H1 (cell line): ENCODE measurements at regions not wholly inside any gene's neighbourhood (a gene's known extent, or its start where the extent isn't known, plus 50 kb on each side); places are given as distances from the start of the nearest gene placed in this dataset.

Experiments
- CTCF ChIA-PET: fragments of 300-600 bp; sonication (Branson Sonifier 250); formaldehyde crosslinking; loops from one replicate; lab custom pipeline; 2021; ENCODE audit not compliant: partially characterized antibody; lab: Charles Lee
- POLR2A ChIA-PET: fragments of 300-600 bp; sonication (Branson Sonifier 250); formaldehyde crosslinking; loops from one replicate; lab custom pipeline; 2021; ENCODE audit warnings: inconsistent platforms; ENCODE audit not compliant: partially characterized antibody; lab: Charles Lee
- DNase-seq, 2 experiments: peaks; one replicate each; pipeline versions ENCODE4 v3.0.0 to v3.0.0-alpha.2; 2010 to 2022; ENCODE audit warnings: low spot score in 2 of 2, low read depth in 1 of 2, mixed read lengths in 1 of 2
- FAIRE-seq: peaks from 2 replicates; lab custom pipeline; 2011; peaks lifted over from hg19 to GRCh38; lab: Jason Lieb, UNC
- H2AFZ ChIP-seq: 2 replicates; pipeline ENCODE4 v1.8.1; 2012; ENCODE audit warnings: low read length, inconsistent platforms
- H2AK5ac ChIP-seq: 2 replicates; pipeline ENCODE4 v1.6.1; 2013; ENCODE audit warnings: low read depth, low read length
- H2BK120ac ChIP-seq: replicated peaks from 2 replicates; pipeline ENCODE3; 2013; ENCODE audit warnings: low read depth, low read length, inconsistent platforms
- H2BK12ac ChIP-seq: 2 replicates; pipeline ENCODE4 v1.6.1; 2013; ENCODE audit warnings: low read depth, low read length
- H2BK15ac ChIP-seq: 2 replicates; pipeline ENCODE4 v1.6.1; 2013; ENCODE audit warnings: low read length
- H2BK20ac ChIP-seq: 2 replicates; pipeline ENCODE4 v1.6.1; 2013; ENCODE audit warnings: low read length
- H2BK5ac ChIP-seq: 2 replicates; pipeline ENCODE4 v1.6.1; 2013; ENCODE audit warnings: low read depth, low read length
- H3K14ac ChIP-seq: 2 replicates; pipeline ENCODE4 v1.6.1; 2013; ENCODE audit warnings: inconsistent platforms; ENCODE audit not compliant: insufficient read length
- H3K18ac ChIP-seq: 2 replicates; pipeline ENCODE4 v1.6.1; 2013; ENCODE audit warnings: low read length; ENCODE audit errors: extremely low read depth
- H3K23ac ChIP-seq: 2 replicates; pipeline ENCODE4 v1.6.1; 2013; ENCODE audit warnings: inconsistent platforms; ENCODE audit not compliant: insufficient read length
- H3K23me2 ChIP-seq: 2 replicates; pipeline ENCODE4 v1.6.1; 2013; ENCODE audit warnings: low read depth, low read length
- H3K27ac ChIP-seq: 2 replicates; pipeline ENCODE4 v1.6.1; 2011; ENCODE audit warnings: low read depth, low read length, inconsistent platforms
- H3K27me3 ChIP-seq, 4 experiments: replicated peaks in 1 of 4; 1 replicate in 1 of 4; 2 replicates in 3 of 4; pipeline versions ENCODE4 v1.6.1 to v1.8.1; 2011 to 2013; ENCODE audit warnings: low read length in 3 of 4, mild to moderate bottlenecking in 3 of 4, inconsistent platforms in 2 of 4, mixed read lengths in 2 of 4, moderate library complexity in 1 of 4; ENCODE audit not compliant: control insufficient read depth in 3 of 4, insufficient read depth in 3 of 4; ENCODE audit errors: extremely low read depth in 1 of 4
- H3K36me3 ChIP-seq, 4 experiments: 2 replicates each; pipeline versions ENCODE4 v1.6.1 to v1.8.1; 2011 to 2013; ENCODE audit warnings: mild to moderate bottlenecking in 4 of 4, low read length in 3 of 4, moderate library complexity in 2 of 4, control low read depth in 1 of 4, inconsistent platforms in 1 of 4; ENCODE audit not compliant: insufficient read depth in 4 of 4, control insufficient read depth in 2 of 4
- H3K4ac ChIP-seq: replicated peaks from 2 replicates; pipeline ENCODE3; 2013; ENCODE audit warnings: low read length, low read depth, mixed read lengths, inconsistent platforms; ENCODE audit not compliant: insufficient read length
- H3K4me1 ChIP-seq, 4 experiments: replicated peaks in 1 of 4; 1 replicate in 1 of 4; 2 replicates in 3 of 4; pipeline versions ENCODE4 v1.6.1 to v1.8.1; 2011 to 2013; ENCODE audit warnings: low read length in 3 of 4, inconsistent platforms in 2 of 4, mixed read lengths in 1 of 4; ENCODE audit not compliant: insufficient read depth in 4 of 4, control insufficient read depth in 3 of 4
- H3K4me2 ChIP-seq, 2 experiments: 2 replicates each; pipeline versions ENCODE4 v1.6.1 to v1.8.1; 2011 to 2013; ENCODE audit warnings: low read depth in 2 of 2, low read length in 2 of 2, control low read depth in 1 of 2, inconsistent platforms in 1 of 2, mild to moderate bottlenecking in 1 of 2; ENCODE audit not compliant: insufficient read depth in 1 of 2
- H3K4me3 ChIP-seq, 4 experiments: fragments of 200-600, 300-600 bp in 1 of 4; sonication (generic), shearing (Covaris generic), sonication (Bioruptor Twin) in 1 of 4; 2 replicates each; pipeline versions ENCODE4 v1.5.1 to v1.8.1; 2011 to 2016; ENCODE audit warnings: low read length in 4 of 4, low read depth in 3 of 4, control low read depth in 2 of 4, inconsistent platforms in 2 of 4, mild to moderate bottlenecking in 2 of 4, mixed read lengths in 1 of 4, moderate library complexity in 1 of 4; ENCODE audit not compliant: insufficient read depth in 2 of 4; ENCODE audit errors: extremely low read depth in 1 of 4
- H3K56ac ChIP-seq: replicated peaks from 2 replicates; pipeline ENCODE3; 2013; ENCODE audit warnings: low read depth, mild to moderate bottlenecking, mixed read lengths, low read length, inconsistent platforms; ENCODE audit not compliant: insufficient read length
- H3K79me1 ChIP-seq: 2 replicates; pipeline ENCODE4 v1.6.1; 2013; ENCODE audit warnings: low read depth, low read length, control low read depth
- H3K79me2 ChIP-seq, 2 experiments: 2 replicates each; pipeline versions ENCODE4 v1.6.1 to v1.8.1; 2012 to 2013; ENCODE audit warnings: low read length in 2 of 2, mild to moderate bottlenecking in 2 of 2, inconsistent platforms in 1 of 2; ENCODE audit not compliant: insufficient read depth in 2 of 2, control insufficient read depth in 1 of 2
- H3K9ac ChIP-seq, 4 experiments: replicated peaks in 1 of 4; 1 replicate in 1 of 4; 2 replicates in 3 of 4; pipeline versions ENCODE4 v1.6.1 to v1.8.1; 2011 to 2013; ENCODE audit warnings: low read depth in 3 of 4, low read length in 3 of 4, control low read depth in 2 of 4, mild to moderate bottlenecking in 2 of 4, moderate library complexity in 2 of 4, inconsistent platforms in 1 of 4; ENCODE audit errors: extremely low read depth in 1 of 4
- H3K9me3 ChIP-seq, 2 experiments: 2 replicates each; pipeline versions ENCODE4 v1.6.1 to v1.8.1; 2012 to 2013; ENCODE audit warnings: mild to moderate bottlenecking in 2 of 2, moderate library complexity in 2 of 2, control low read depth in 1 of 2, inconsistent platforms in 1 of 2, low read depth in 1 of 2, low read length in 1 of 2, mixed read lengths in 1 of 2; ENCODE audit not compliant: insufficient read depth in 2 of 2
- H4K20me1 ChIP-seq, 2 experiments: replicated peaks in 1 of 2; 2 replicates each; pipeline versions ENCODE3 to v1.8.1; 2011 to 2013; ENCODE audit warnings: inconsistent platforms in 2 of 2, low read length in 2 of 2, mild to moderate bottlenecking in 1 of 2; ENCODE audit not compliant: insufficient read depth in 2 of 2, control insufficient read depth in 1 of 2
- H4K5ac ChIP-seq: 2 replicates; pipeline ENCODE4 v1.6.1; 2013; ENCODE audit warnings: low read length, low read depth, mixed read lengths, inconsistent platforms; ENCODE audit not compliant: insufficient read length
- H4K8ac ChIP-seq: 2 replicates; pipeline ENCODE4 v1.8.0; 2013; ENCODE audit warnings: mild to moderate bottlenecking, moderate library complexity, low read length, inconsistent platforms; ENCODE audit not compliant: insufficient read depth; ENCODE audit errors: extremely low read depth
- H4K91ac ChIP-seq: replicated peaks from 2 replicates; pipeline ENCODE3; 2013; ENCODE audit warnings: low read length, mixed read lengths, inconsistent platforms; ENCODE audit not compliant: insufficient read length
- ATF3 ChIP-seq: IDR thresholded peaks from 2 replicates; pipeline ENCODE4 v1.6.1; 2011; ENCODE audit warnings: low read depth, mild to moderate bottlenecking, low read length; ENCODE audit not compliant: insufficient read depth
- BRCA1 ChIP-seq: IDR thresholded peaks from 2 replicates; pipeline ENCODE4 v1.6.1; 2012; ENCODE audit warnings: low read depth, low read length, improper control_type of control experiment
- CHD2 ChIP-seq: IDR thresholded peaks from 2 replicates; pipeline ENCODE4 v1.6.1; 2012; ENCODE audit warnings: low read length, improper control_type of control experiment
- E2F6 ChIP-seq: IDR thresholded peaks from 2 replicates; pipeline ENCODE4 v1.6.1; 2012; ENCODE audit warnings: inconsistent platforms
- EP300 ChIP-seq, 2 experiments: IDR thresholded peaks; 1 replicate in 1 of 2; 2 replicates in 1 of 2; pipeline ENCODE4 v1.6.1; 2011 to 2012; ENCODE audit warnings: low read depth in 2 of 2, low read length in 2 of 2, mild to moderate bottlenecking in 2 of 2, borderline replicate concordance in 1 of 2, inconsistent platforms in 1 of 2, moderate library complexity in 1 of 2
- MAFK ChIP-seq: IDR thresholded peaks from 2 replicates; pipeline ENCODE4 v1.6.1; 2012; ENCODE audit warnings: low read depth, mild to moderate bottlenecking, improper control_type of control experiment, low read length
- MAX ChIP-seq: IDR thresholded peaks from 2 replicates; pipeline ENCODE4 v1.6.1; 2012; ENCODE audit warnings: inconsistent platforms
- PHF8 ChIP-seq: fragments of 200-600 bp; sonication (generic); conservative IDR thresholded peaks from 2 replicates; pipeline ENCODE4 v1.7.1; 2012; ENCODE audit warnings: low read depth, mild to moderate bottlenecking, inconsistent platforms, low read length, moderate library complexity
- POLR2A ChIP-seq, 2 experiments: IDR thresholded peaks; 1 replicate in 1 of 2; 2 replicates in 1 of 2; pipeline ENCODE4 v1.6.1; 2011; ENCODE audit warnings: low read depth in 2 of 2, low read length in 2 of 2, mild to moderate bottlenecking in 2 of 2; ENCODE audit errors: control extremely low read depth in 1 of 2
- RXRA ChIP-seq: IDR thresholded peaks from 2 replicates; pipeline ENCODE4 v1.6.1; 2011; ENCODE audit warnings: low read depth, mild to moderate bottlenecking, low read length, moderate library complexity; ENCODE audit not compliant: insufficient read depth
- SAP30 ChIP-seq: fragments of 300-600 bp; sonication (generic); IDR thresholded peaks from 2 replicates; pipeline ENCODE4 v1.7.1; 2012; ENCODE audit warnings: low read length, moderate library complexity, mild to moderate bottlenecking, inconsistent platforms; ENCODE audit not compliant: insufficient read depth, insufficient replicate concordance
- SP4 ChIP-seq: IDR thresholded peaks from 2 replicates; pipeline ENCODE4 v1.6.1; 2012; ENCODE audit warnings: low read length, inconsistent platforms
- TCF12 ChIP-seq: IDR thresholded peaks from 2 replicates; pipeline ENCODE4 v1.6.1; 2011; ENCODE audit warnings: low read depth, mild to moderate bottlenecking, low read length
- WGBS, 2 experiments: shearing (Covaris generic) in 1 of 2; methylation state at CpG; one replicate each; pipeline versions ENCODE4 v1.1.6 to v1.1.7; 2013 to 2015; ENCODE audit warnings: low lambda C conversion rate in 2 of 2, mixed read lengths in 2 of 2, inconsistent platforms in 1 of 2, low coverage in 1 of 2, missing lambda C conversion rate in 1 of 2; ENCODE audit not compliant: insufficient replicate concordance in 2 of 2, insufficient coverage in 1 of 2, insufficient read length in 1 of 2; ENCODE audit errors: extremely low coverage in 1 of 2, missing lambda C conversion rate in 1 of 2; 5-methylcytosine and 5-hydroxymethylcytosine counted together

- no peak overlapping the region for H3K18ac ChIP-seq
- CTCF ChIA-PET = no interaction called here
- no peak overlapping the region for H2AK5ac ChIP-seq
- no peak overlapping the region for H4K91ac ChIP-seq
- H3K27ac ChIP-seq = no peak overlapping the region
- no peaks in the 10 kb centered on the region for H3K79me1 ChIP-seq
- 76% methylated on average over 3 of the region's 3 CpGs; no CpG with 5 or more reads in 1 of the 2 experiments for WGBS, 2 experiments
- FAIRE-seq (no peak), DNase-seq (no peak)
- H4K20me1 ChIP-seq = no peaks in the 10 kb centered on the region
- H3K9me3 ChIP-seq = no peaks in the 10 kb centered on the region
- H2BK15ac ChIP-seq = no peak overlapping the region
- no peak overlapping the region for H2BK5ac ChIP-seq
- no peaks in the 10 kb centered on the region for H3K79me2 ChIP-seq
- no peak overlapping the region for H3K23ac ChIP-seq
- no peak overlapping the region for H3K4ac ChIP-seq
- no peak overlapping the region for H3K56ac ChIP-seq
- POLR2A ChIA-PET = interaction anchor here (0.7 kb wide), 1 partner anchor 169 kb away, joined by 3 read pairs; no protein-coding TSS in a partner anchor
- no peak overlapping the region for H3K4me3 ChIP-seq
- no peak overlapping the region for H3K9ac ChIP-seq
- H4K5ac ChIP-seq = no peak overlapping the region
- H3K23me2 ChIP-seq = peaks cover 2% of the 10 kb centered on the region; the same call in 1 of the 2 replicates
- no peak overlapping the region for H3K4me2 ChIP-seq
- H3K27me3 ChIP-seq = peaks cover 0 to 7% (median 2%) of the 10 kb centered on the region in 4 experiments; a peak in 2 of 7 replicates
- no peak overlapping the region for H2BK12ac ChIP-seq
- H2AFZ ChIP-seq = no peak overlapping the region
- no peak overlapping the region for H3K14ac ChIP-seq
- H2BK120ac ChIP-seq = no peak overlapping the region
- H3K36me3 ChIP-seq = no peaks in the 10 kb centered on the region
- no peak overlapping the region for H4K8ac ChIP-seq
- no peak overlapping the region for H2BK20ac ChIP-seq
- peaks cover 0 to 3% (median 1%) of the 10 kb centered on the region in 4 experiments; a peak in 1 of 7 replicates for H3K4me1 ChIP-seq
- TF ChIP-seq SAP30 = no peak
- TF ChIP-seq RXRA = no peak
- TF ChIP-seq BRCA1 = no peak
- no peak for TF ChIP-seq MAX
- TF ChIP-seq SP4 = no peak
- TF ChIP-seq PHF8 = no peak
- no peak for TF ChIP-seq TCF12
- no peak for TF ChIP-seq ATF3
- TF ChIP-seq EP300 (IDR thresholded peaks at IDR 0.05; ENCODE audit: borderline replicate concordance in 1 of 2, low read depth in 2 of 2, low read length in 2 of 2) = no peak
- TF ChIP-seq CHD2 = no peak
- no peak for TF ChIP-seq POLR2A (IDR thresholded peaks at IDR 0.05; ENCODE audit: control extremely low read depth in 1 of 2, low read depth in 2 of 2, low read length in 2 of 2)
- TF ChIP-seq MAFK = no peak
- TF ChIP-seq E2F6 = no peak
These were observed 83.0 kb upstream of the IFNE start for GRCh38 chr9:21565155-21565554.
